Fibroblast of lung (primary cell): ENCODE measurements at regions not wholly inside any gene's neighbourhood (a gene's known extent, or its start where the extent isn't known, plus 50 kb on each side); places are given as distances from the start of the nearest gene placed in this dataset.

Experiments used
- DNase-seq, 2 donors: peaks; one replicate each; pipeline versions ENCODE4 v3.0.0 to v3.0.0-alpha.2; 2010; ENCODE audit warnings: low read depth in 2 of 2
- H2AFZ ChIP-seq: 2 replicates; pipeline ENCODE4 v1.5.1; 2012; ENCODE audit warnings: low read length, control low read depth, inconsistent platforms
- H3K27ac ChIP-seq: 2 replicates; pipeline ENCODE4 v1.5.1; 2011; ENCODE audit warnings: low read length, control low read depth; ENCODE audit not compliant: insufficient read depth
- H3K27me3 ChIP-seq: 2 replicates; pipeline ENCODE4 v1.5.1; 2011; ENCODE audit warnings: mild to moderate bottlenecking, low read length; ENCODE audit not compliant: control insufficient read depth, insufficient read depth
- H3K36me3 ChIP-seq: 2 replicates; pipeline ENCODE4 v1.5.1; 2011; ENCODE audit warnings: low read length; ENCODE audit not compliant: control insufficient read depth, insufficient read depth
- H3K4me1 ChIP-seq: 2 replicates; pipeline ENCODE4 v1.5.1; 2011; ENCODE audit warnings: low read length; ENCODE audit not compliant: control insufficient read depth, insufficient read depth; ENCODE audit errors: extremely low read depth
- H3K4me2 ChIP-seq: 2 replicates; pipeline ENCODE4 v1.5.1; 2011; ENCODE audit warnings: low read length, control low read depth; ENCODE audit not compliant: insufficient read depth; ENCODE audit errors: extremely low read depth
- H3K4me3 ChIP-seq, 4 experiments: fragments of 200-600 bp in 1 of 4; sonication (generic) in 1 of 4; replicated peaks in 1 of 4; 2 replicates each; pipeline ENCODE4 v1.5.1; 2011 to 2016; ENCODE audit warnings: low read length in 4 of 4, low read depth in 3 of 4, mild to moderate bottlenecking in 3 of 4, control low read depth in 2 of 4, inconsistent platforms in 1 of 4, mixed read lengths in 1 of 4; ENCODE audit not compliant: insufficient read depth in 1 of 4; ENCODE audit errors: control extremely low read depth in 1 of 4
- H3K79me2 ChIP-seq: 2 replicates; pipeline ENCODE4 v1.5.1; 2012; ENCODE audit warnings: mild to moderate bottlenecking, low read length, inconsistent platforms; ENCODE audit not compliant: control insufficient read depth, insufficient read depth
- H3K9ac ChIP-seq: 2 replicates; pipeline ENCODE4 v1.5.1; 2011; ENCODE audit warnings: mild to moderate bottlenecking, low read length, control low read depth; ENCODE audit not compliant: insufficient read depth
- H3K9me3 ChIP-seq: 2 replicates; pipeline ENCODE4 v1.5.1; 2012; ENCODE audit warnings: low read depth, low read length; ENCODE audit not compliant: control insufficient read depth, insufficient read depth
- H4K20me1 ChIP-seq: 2 replicates; pipeline ENCODE4 v1.5.1; 2011; ENCODE audit warnings: low read length; ENCODE audit not compliant: control insufficient read depth, insufficient read depth; ENCODE audit errors: extremely low read depth
- CTCF ChIP-seq, 2 donors: IDR thresholded peaks in 1 of 2; conservative IDR thresholded peaks in 1 of 2; 1 replicate in 1 of 2; 2 replicates in 1 of 2; pipeline ENCODE4 v1.5.1; 2011 to 2012; ENCODE audit warnings: low read length in 2 of 2, control low read depth in 1 of 2, inconsistent platforms in 1 of 2, low read depth in 1 of 2, mild to moderate bottlenecking in 1 of 2
- EZH2 ChIP-seq: IDR thresholded peaks from 2 replicates; pipeline ENCODE4 v1.5.1; 2012; ENCODE audit warnings: low read length, control low read depth, mild to moderate bottlenecking; ENCODE audit errors: missing control alignments

GRCh38 chr10:56928714-56929113 lies 567.7 kb upstream of the ZWINT start:
- Histone ChIP-seq H3K27me3 (no peaks in the 10 kb centered on the region), H3K79me2 (no peaks in the 10 kb centered on the region), H3K4me1 (no peaks in the 10 kb centered on the region), H4K20me1 (no peaks in the 10 kb centered on the region), H3K9me3 (no peaks in the 10 kb centered on the region), H3K36me3 (no peaks in the 10 kb centered on the region), H2AFZ (no peak overlapping the region), H3K4me2 (no peak overlapping the region), H3K4me3 (no peak overlapping the region), H3K9ac (no peak overlapping the region), H3K27ac (no peak overlapping the region)
- TF ChIP-seq EZH2 (no peak), CTCF (conservative IDR thresholded peaks at IDR 0.05 in 1 of 2, IDR thresholded peaks at IDR 0.05 in 1 of 2; ENCODE audit: low read depth in 1 of 2, low read length in 2 of 2) (no peak)
- DNase-seq: no peak

- H3K79me2 ChIP-seq: no peaks in the 10 kb centered on the region
- no peak overlapping the region for H2AFZ ChIP-seq
- H4K20me1 ChIP-seq: no peaks in the 10 kb centered on the region
- H3K27me3 ChIP-seq: no peaks in the 10 kb centered on the region
- no peak for DNase-seq
- H3K9me3 ChIP-seq: no peaks in the 10 kb centered on the region
- no peaks in the 10 kb centered on the region for H3K4me1 ChIP-seq
- no peak overlapping the region for H3K9ac ChIP-seq
- no peak overlapping the region for H3K27ac ChIP-seq
- H3K4me2 ChIP-seq: no peak overlapping the region
- TF ChIP-seq EZH2: no peak
- TF ChIP-seq CTCF (conservative IDR thresholded peaks at IDR 0.05 in 1 of 2, IDR thresholded peaks at IDR 0.05 in 1 of 2; ENCODE audit: low read depth in 1 of 2, low read length in 2 of 2): no peak
- no peak overlapping the region for H3K4me3 ChIP-seq
- no peaks in the 10 kb centered on the region for H3K36me3 ChIP-seq
These were observed 566.6 kb upstream of the ZWINT start for GRCh38 chr10:56927701-56928100.

GRCh38 chr10:56920601-56921261 lies 559.7 kb upstream of the ZWINT start:
- TF ChIP-seq CTCF (conservative IDR thresholded peaks at IDR 0.05 in 1 of 2, IDR thresholded peaks at IDR 0.05 in 1 of 2; ENCODE audit: low read depth in 1 of 2, low read length in 2 of 2) (no peak), EZH2 (no peak)
- no peak overlapping the region for H3K4me2 ChIP-seq
- H4K20me1 ChIP-seq: no peaks in the 10 kb centered on the region
- no peaks in the 10 kb centered on the region for H3K9me3 ChIP-seq
- no peaks in the 10 kb centered on the region for H3K27me3 ChIP-seq
- no peak for DNase-seq
- no peaks in the 10 kb centered on the region for H3K36me3 ChIP-seq
- H3K27ac ChIP-seq: no peak overlapping the region
- no peak overlapping the region for H2AFZ ChIP-seq
- H3K79me2 ChIP-seq: no peaks in the 10 kb centered on the region
- no peak overlapping the region for H3K4me3 ChIP-seq
- no peaks in the 10 kb centered on the region for H3K4me1 ChIP-seq
- H3K9ac ChIP-seq: no peak overlapping the region
